SK-MEL-5 (cell line): ENCODE measurements at regions not wholly inside any gene's neighbourhood (a gene's known extent, or its start where the extent isn't known, plus 50 kb on each side); places are given as distances from the start of the nearest gene placed in this dataset.

ENCODE experiments used
- DNase-seq: peaks from one replicate; pipeline ENCODE4 v3.0.0-alpha.2; 2016; ENCODE audit warnings: low read depth, low spot score
- in situ Hi-C: cut with HindIII; loops from 2 replicates; pipeline ENCODE4 v1.10.0; 2016; ENCODE audit warnings: low sequenced_read_pairs, high pct_unique_total_duplicates, low pct_unique_long_range_greater_than_20kb

GRCh38 chr13:99894840-99895443, 76.6 kb downstream of the ZIC5 start:
- in situ Hi-C loops: no loop called here
- no peak for DNase-seq

GRCh38 chr13:99894105-99894839, 77.3 kb downstream of the ZIC5 start:
- DNase-seq: no peak
- in situ Hi-C loops: no loop called here

- in situ Hi-C loops: no loop called here
- no peak for DNase-seq
These were observed 78.0 kb downstream of the ZIC5 start for GRCh38 chr13:99893567-99893966.

GRCh38 chr13:99892866-99893504, 78.6 kb downstream of the ZIC5 start:
- no peak for DNase-seq
- in situ Hi-C loops: no loop called here

GRCh38 chr13:99892196-99892613, 79.4 kb downstream of the ZIC5 start:
- in situ Hi-C loops: no loop called here
- DNase-seq: no peak

- in situ Hi-C loops: no loop called here
- no peak for DNase-seq
These were observed 84.9 kb downstream of the ZIC5 start for GRCh38 chr13:99886706-99887105.

- in situ Hi-C loops: no loop called here
- no peak for DNase-seq
These were observed 86.7 kb downstream of the ZIC5 start for GRCh38 chr13:99884913-99885312.

- in situ Hi-C loops: no loop called here
- no peak for DNase-seq
These were observed 87.8 kb downstream of the ZIC5 start for GRCh38 chr13:99883805-99884204.

- DNase-seq: no peak
- in situ Hi-C loops: no loop called here
These were observed 92.5 kb downstream of the ZIC5 start for GRCh38 chr13:99878921-99879610.

GRCh38 chr13:99876651-99877050, 94.9 kb downstream of the ZIC5 start:
- no peak for DNase-seq
- in situ Hi-C loops: no loop called here

GRCh38 chr13:99875391-99875790, 96.2 kb downstream of the ZIC5 start:
- DNase-seq: no peak
- in situ Hi-C loops: no loop called here

GRCh38 chr13:99873832-99874430, 97.6 kb downstream of the ZIC5 start:
- DNase-seq: no peak
- in situ Hi-C loops: no loop called here

GRCh38 chr13:99873141-99873540, 98.4 kb downstream of the ZIC5 start:
- DNase-seq: no peak
- in situ Hi-C loops: no loop called here

GRCh38 chr13:99871249-99871898, 100.2 kb downstream of the ZIC5 start:
- in situ Hi-C loops: no loop called here

GRCh38 chr13:99870541-99870940, 101.0 kb downstream of the ZIC5 start:
- in situ Hi-C loops: no loop called here
- DNase-seq: no peak

More at GRCh38 chr13:99871249-99871898, 100.2 kb downstream of the ZIC5 start:
- DNase-seq: no peak

GRCh38 chr13:99869830-99870229, 101.7 kb downstream of the ZIC5 start:
- no peak for DNase-seq
- in situ Hi-C loops: no loop called here

- in situ Hi-C loops: no loop called here
- no peak for DNase-seq
These were observed 102.8 kb downstream of the ZIC5 start for GRCh38 chr13:99868767-99869166.
